ENCODE measurements at regions not wholly inside any gene's neighbourhood (a gene's known extent, or its start where the extent isn't known, plus 50 kb on each side); places are given as distances from the start of the nearest gene placed in this dataset.
"Not testable (repeated sequence)": the region's sequence is repeated elsewhere in the genome, so short reads cannot be mapped to it uniquely, and the experiment has no call there.

- H3K9me1 ChIP-seq (replicated peaks; ENCODE audit: control insufficient read depth, extremely low read depth, insufficient read depth, low read length); CTCF ChIA-PET; dilution Hi-C loops (cut with MboI; ENCODE audit: extremely low pct_ligation_motif_present, low sequenced_read_pairs); H4K20me1 ChIP-seq (replicated peaks; ENCODE audit: control insufficient read depth, extremely low read depth, insufficient read depth, low read length); BruUV-seq (replicated peaks); H3K4me3 ChIP-seq (replicated peaks in 1 of 3; ENCODE audit: insufficient read depth in 1 of 3, low read depth in 1 of 3, low read length in 3 of 3); H3K4me2 ChIP-seq (ENCODE audit: insufficient read depth, low read length); FAIRE-seq; H3K4me1 ChIP-seq (ENCODE audit: control insufficient read depth, extremely low read depth, insufficient read depth, low read length); DNase-seq (ENCODE audit: low read depth, low spot score); intact Hi-C loops (cut with micrococcal nuclease); H3K27ac ChIP-seq (ENCODE audit: insufficient read depth, low read depth, low read length); POLR2A ChIA-PET; H3K79me2 ChIP-seq (ENCODE audit: control insufficient read depth, insufficient read depth, low read length); H2AFZ ChIP-seq (ENCODE audit: low read depth, low read length); H3K9me3 ChIP-seq (replicated peaks; ENCODE audit: control insufficient read depth, insufficient read depth, low read length); H3K27me3 ChIP-seq (ENCODE audit: control insufficient read depth in 2 of 2, insufficient read depth in 2 of 2, low read length in 2 of 2); H3K9ac ChIP-seq (replicated peaks; ENCODE audit: extremely low read depth, insufficient read depth, low read length); H3K36me3 ChIP-seq (ENCODE audit: control insufficient read depth in 2 of 2, extremely low read depth in 1 of 2, insufficient read depth in 2 of 2, low read length in 2 of 2): not testable (repeated sequence)
These were observed 948.3 kb downstream of the METTL15 start for GRCh38 chr11:29056487-29056886.

- Histone ChIP-seq H3K9me3 (replicated peaks; ENCODE audit: control insufficient read depth, insufficient read depth, low read length) (no peaks in the 10 kb centered on the region), H3K79me2 (ENCODE audit: control insufficient read depth, insufficient read depth, low read length) (no peaks in the 10 kb centered on the region), H3K27ac (ENCODE audit: insufficient read depth, low read depth, low read length) (no peak overlapping the region), H3K4me3 (replicated peaks in 1 of 3; ENCODE audit: insufficient read depth in 1 of 3, low read depth in 1 of 3, low read length in 3 of 3) (no peak overlapping the region), H2AFZ (ENCODE audit: low read depth, low read length) (no peak overlapping the region), H3K27me3 (ENCODE audit: control insufficient read depth in 2 of 2, insufficient read depth in 2 of 2, low read length in 2 of 2) (no peaks in the 10 kb centered on the region), H3K9ac (replicated peaks; ENCODE audit: extremely low read depth, insufficient read depth, low read length) (no peak overlapping the region), H3K9me1 (replicated peaks; ENCODE audit: control insufficient read depth, extremely low read depth, insufficient read depth, low read length) (no peaks in the 10 kb centered on the region), H3K4me2 (ENCODE audit: insufficient read depth, low read length) (no peak overlapping the region), H3K36me3 (ENCODE audit: control insufficient read depth in 2 of 2, extremely low read depth in 1 of 2, insufficient read depth in 2 of 2, low read length in 2 of 2) (no peaks in the 10 kb centered on the region), H3K4me1 (ENCODE audit: control insufficient read depth, extremely low read depth, insufficient read depth, low read length) (no peaks in the 10 kb centered on the region), H4K20me1 (replicated peaks; ENCODE audit: control insufficient read depth, extremely low read depth, insufficient read depth, low read length) (no peaks in the 10 kb centered on the region)
- TF ChIP-seq FOS (IDR thresholded peaks at IDR 0.05; ENCODE audit: borderline replicate concordance, insufficient read depth, low read length) (peak; percentile 31), MAX (IDR thresholded peaks at IDR 0.05; ENCODE audit: insufficient read depth, insufficient read length) (no peak), MYC (IDR thresholded peaks at IDR 0.05; ENCODE audit: low read depth, low read length) (no peak)
- CTCF ChIA-PET, result interaction anchor here (1.7 kb wide), 1 partner anchor 68 kb away, joined by 3 read pairs; no protein-coding TSS in a partner anchor
- no peak for FAIRE-seq
- dilution Hi-C loops (cut with MboI; ENCODE audit: extremely low pct_ligation_motif_present, low sequenced_read_pairs) (no loop called here), intact Hi-C loops (cut with micrococcal nuclease) (no loop called here)
- POLR2A ChIA-PET, result no interaction called here
- DNase-seq (ENCODE audit: low read depth, low spot score), result no peak
- no TSS peak for BruUV-seq (replicated peaks)
These were observed 943.7 kb downstream of the METTL15 start for GRCh38 chr11:29051935-29052334.

- H3K4me3 ChIP-seq (replicated peaks in 1 of 3; ENCODE audit: insufficient read depth in 1 of 3, low read depth in 1 of 3, low read length in 3 of 3); H3K36me3 ChIP-seq (ENCODE audit: control insufficient read depth in 2 of 2, extremely low read depth in 1 of 2, insufficient read depth in 2 of 2, low read length in 2 of 2); H4K20me1 ChIP-seq (replicated peaks; ENCODE audit: control insufficient read depth, extremely low read depth, insufficient read depth, low read length); H3K4me1 ChIP-seq (ENCODE audit: control insufficient read depth, extremely low read depth, insufficient read depth, low read length); POLR2A ChIA-PET; H2AFZ ChIP-seq (ENCODE audit: low read depth, low read length); H3K27me3 ChIP-seq (ENCODE audit: control insufficient read depth in 2 of 2, insufficient read depth in 2 of 2, low read length in 2 of 2); H3K9ac ChIP-seq (replicated peaks; ENCODE audit: extremely low read depth, insufficient read depth, low read length); H3K79me2 ChIP-seq (ENCODE audit: control insufficient read depth, insufficient read depth, low read length); dilution Hi-C loops (cut with MboI; ENCODE audit: extremely low pct_ligation_motif_present, low sequenced_read_pairs); H3K4me2 ChIP-seq (ENCODE audit: insufficient read depth, low read length); FAIRE-seq; H3K9me3 ChIP-seq (replicated peaks; ENCODE audit: control insufficient read depth, insufficient read depth, low read length); intact Hi-C loops (cut with micrococcal nuclease); H3K27ac ChIP-seq (ENCODE audit: insufficient read depth, low read depth, low read length); BruUV-seq (replicated peaks); DNase-seq (ENCODE audit: low read depth, low spot score); H3K9me1 ChIP-seq (replicated peaks; ENCODE audit: control insufficient read depth, extremely low read depth, insufficient read depth, low read length): not testable (repeated sequence)
- CTCF ChIA-PET, result interaction anchor here (1.4 kb wide), 1 partner anchor 31 kb away, joined by 3 read pairs; no protein-coding TSS in a partner anchor
These were observed 942.8 kb downstream of the METTL15 start for GRCh38 chr11:29050962-29051361.
